Daoy (cell line): ENCODE measurements at regions not wholly inside any gene's neighbourhood (a gene's known extent, or its start where the extent isn't known, plus 50 kb on each side); places are given as distances from the start of the nearest gene placed in this dataset.
"Not testable (repeated sequence)": the region's sequence is repeated elsewhere in the genome, so short reads cannot be mapped to it uniquely, and the experiment has no call there.

ENCODE experiments used
- DNase-seq: peaks from one replicate; pipeline ENCODE4 v3.0.0-alpha.2; 2015; ENCODE audit warnings: low read depth

DNA sequence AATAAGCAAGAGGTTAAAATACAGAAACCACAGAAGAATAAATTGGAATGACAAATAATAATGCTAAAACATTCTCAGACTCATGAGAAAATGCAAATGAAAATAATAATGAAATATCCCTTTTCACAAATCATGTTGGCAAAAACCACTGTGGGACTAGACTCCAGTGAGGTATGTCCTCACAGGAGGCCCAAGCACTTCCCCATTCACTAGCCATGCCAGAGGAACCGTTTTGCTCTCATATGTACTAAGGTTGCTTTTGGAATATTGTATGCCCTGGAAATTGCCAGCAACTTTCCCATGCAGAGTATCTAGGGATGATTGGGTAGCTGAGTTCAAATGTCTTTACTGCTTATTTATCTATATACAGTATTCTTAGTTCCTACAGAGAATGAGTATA lies 106.2 kb upstream of the CHORDC1 start:
- no peak for DNase-seq

DNA sequence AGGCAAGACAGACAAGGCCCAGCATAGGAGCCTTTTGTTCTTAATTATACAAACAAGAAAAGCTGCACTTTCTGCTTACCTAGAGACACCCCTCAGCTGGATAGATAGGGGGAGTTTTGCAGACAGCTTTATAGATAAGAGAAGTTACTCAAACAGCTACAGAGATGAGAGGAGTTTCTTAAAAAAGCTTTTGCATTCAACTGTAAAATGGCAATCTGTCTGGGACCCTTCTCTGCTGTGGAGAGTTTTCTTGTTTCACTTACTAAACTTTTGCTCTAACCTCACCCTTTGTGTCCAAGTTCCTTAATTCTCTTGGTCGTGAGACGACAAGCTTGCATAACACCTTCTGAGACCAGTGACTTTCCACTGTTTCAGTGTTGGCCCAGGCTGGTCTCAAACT lies 103.8 kb upstream of the CHORDC1 start:
- DNase-seq = no peak

DNA sequence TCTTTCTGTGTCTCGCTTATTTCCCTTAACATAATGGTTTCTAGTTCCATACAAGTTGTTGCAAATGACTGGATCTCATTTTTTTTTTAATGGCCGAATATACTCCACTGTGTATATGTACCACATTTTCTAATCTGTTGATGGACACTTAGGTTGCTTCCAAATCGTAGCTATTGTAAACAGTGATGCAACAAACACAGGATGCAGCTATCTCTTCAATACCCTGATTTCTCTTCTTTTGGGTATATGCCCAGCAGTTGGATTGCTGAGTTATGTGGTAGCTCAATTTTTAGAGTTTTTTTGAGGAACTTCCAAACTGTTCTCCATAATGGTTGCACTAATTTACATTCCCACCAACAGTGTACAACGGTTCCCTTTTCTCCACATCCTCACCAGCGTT lies 100.4 kb upstream of the CHORDC1 start:
- DNase-seq = no peak

DNA sequence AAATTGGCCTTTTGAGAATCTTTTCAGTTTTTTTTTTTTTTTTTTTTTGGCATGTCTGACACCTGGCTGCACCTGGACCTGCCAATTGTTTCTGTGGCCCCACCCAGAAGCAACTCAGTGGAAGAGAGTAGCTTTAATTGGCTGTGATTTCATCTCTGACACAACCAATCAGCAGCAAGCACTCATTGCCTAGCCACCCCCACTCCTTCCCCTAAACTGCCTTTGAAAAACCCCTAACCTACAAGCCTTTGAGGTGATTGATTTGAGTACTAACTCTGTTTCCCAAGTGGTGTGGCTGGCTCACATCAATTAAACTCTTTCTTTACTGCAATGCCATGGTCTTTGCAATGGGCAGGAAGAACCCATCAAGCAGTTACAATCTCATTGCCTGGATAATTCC lies 98.2 kb upstream of the CHORDC1 start:
- no peak for DNase-seq

DNA sequence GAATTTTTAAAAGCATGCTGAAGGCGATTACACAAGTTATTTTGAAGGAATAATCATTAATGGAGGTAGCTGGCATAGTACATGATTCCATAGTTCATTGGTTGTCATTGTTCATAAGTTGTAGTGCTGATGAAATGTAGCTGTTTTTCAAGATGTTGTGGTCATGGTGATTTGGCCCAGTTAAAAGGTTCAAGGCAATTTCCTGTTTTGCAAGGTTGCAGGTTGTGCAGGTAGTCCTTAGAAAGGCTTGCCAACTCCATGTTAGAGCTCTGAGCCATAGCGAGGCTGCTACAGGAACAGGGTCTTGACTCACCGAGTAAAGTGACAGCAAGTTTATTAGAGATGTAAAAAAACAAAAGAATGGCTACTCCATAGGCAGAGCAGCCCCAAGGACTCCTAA lies 95.8 kb upstream of the CHORDC1 start:
- no peak for DNase-seq

DNA sequence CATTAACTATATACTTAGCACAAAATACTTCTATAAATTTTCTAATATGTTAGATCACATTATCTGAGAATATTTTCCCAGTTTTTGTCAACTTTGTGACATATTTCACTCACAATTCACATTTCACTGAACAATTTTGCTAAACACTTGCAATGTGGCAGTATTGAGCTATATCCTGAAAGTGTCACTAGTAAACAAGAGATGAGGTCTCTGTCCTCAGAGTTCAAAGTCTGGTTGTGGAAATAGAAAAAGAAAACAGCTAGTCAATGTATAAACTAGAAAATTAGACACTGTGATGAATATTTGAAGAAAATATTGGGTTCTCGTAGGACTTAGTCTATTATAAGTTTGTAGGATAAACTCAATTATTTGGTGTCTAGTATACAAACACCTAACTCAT lies 87.4 kb upstream of the CHORDC1 start:
- no peak for DNase-seq

DNA sequence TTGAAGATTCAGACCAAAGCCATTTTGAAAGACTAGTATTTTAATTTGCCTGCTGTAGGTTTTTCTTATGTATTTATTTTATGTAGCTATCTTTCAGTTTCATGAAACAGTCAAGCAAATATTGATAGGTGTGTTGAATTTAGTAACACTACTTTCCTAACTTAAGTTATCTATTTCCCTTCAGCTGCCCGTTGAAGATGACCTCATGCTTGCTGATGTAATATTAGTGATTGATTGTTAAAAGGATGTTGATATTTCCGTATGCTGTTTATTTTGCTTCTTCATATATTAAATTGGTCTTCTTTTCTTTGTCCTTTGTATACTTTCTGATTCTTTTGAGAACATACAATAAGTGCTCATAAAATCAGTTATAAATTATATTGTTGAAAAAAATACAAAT lies 86.8 kb upstream of the CHORDC1 start:
- no peak for DNase-seq

DNA sequence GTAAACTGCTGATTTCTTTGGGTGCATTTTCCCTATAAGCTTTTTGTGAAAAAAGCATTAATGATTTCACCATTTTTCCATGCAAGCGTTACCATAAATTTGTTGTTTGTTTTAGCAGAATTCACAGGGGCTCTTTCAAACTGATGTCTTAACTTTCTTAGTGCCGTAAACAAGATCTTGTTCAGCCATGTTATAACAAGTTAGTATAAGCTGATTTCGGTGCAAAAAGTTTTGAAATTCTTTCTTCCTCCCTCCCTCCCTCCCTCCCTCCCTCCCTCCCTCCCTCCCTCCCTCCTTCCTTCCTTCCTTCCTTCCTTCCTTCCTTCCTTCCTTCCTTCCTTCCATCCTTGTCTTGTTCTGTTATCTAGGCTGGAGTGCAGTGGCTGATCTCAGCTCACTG lies 71.7 kb upstream of the CHORDC1 start:
- no peak for DNase-seq

DNA sequence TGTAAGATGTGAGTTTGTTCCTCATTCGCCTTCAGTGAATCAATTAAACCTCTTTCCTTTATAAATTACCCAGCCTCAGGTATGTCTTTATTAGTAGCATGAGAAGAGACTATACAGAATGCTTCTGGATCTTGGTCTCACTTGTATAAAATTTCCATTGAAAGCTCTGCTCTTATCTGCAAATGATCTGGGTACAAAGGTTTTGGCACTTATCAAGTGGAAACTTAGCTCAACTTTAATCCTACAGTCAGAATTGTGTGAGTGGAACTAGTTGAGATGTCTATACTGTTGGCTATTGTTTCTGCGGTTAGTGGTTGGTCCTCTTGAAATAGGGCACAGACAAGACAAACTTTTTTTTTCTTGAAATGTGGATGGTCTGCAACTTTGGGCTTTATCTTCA lies 71.2 kb upstream of the CHORDC1 start:
- no peak for DNase-seq

DNA sequence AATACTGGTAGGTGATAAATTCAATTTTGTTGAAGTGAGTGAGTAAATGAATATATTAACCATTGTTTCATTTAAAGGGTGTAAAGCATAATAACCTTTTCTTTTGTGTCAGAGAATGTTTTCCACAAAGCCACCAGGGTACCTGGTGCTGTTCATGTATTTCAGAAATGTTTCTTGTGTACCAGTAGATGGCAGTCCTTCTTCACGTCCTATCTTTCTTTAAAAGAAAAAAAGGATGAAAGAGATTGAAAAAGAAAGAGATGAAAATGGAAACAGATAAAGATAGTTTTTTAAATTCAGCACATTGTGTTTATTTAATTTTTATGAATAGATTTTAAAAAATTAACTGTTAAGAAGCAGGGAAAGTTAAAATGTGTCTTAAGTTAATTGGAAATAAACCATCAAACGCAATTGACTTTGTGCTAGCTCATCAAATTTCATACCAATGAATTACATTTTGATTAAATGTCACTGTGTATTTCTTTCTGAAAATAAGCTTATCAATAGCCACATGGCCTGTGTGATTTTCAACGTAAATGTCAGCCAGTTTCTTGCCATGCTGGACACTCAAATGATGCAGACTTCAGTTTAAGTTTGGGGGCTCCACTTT lies 65.5 kb upstream of the CHORDC1 start:
- DNase-seq = no peak

DNA sequence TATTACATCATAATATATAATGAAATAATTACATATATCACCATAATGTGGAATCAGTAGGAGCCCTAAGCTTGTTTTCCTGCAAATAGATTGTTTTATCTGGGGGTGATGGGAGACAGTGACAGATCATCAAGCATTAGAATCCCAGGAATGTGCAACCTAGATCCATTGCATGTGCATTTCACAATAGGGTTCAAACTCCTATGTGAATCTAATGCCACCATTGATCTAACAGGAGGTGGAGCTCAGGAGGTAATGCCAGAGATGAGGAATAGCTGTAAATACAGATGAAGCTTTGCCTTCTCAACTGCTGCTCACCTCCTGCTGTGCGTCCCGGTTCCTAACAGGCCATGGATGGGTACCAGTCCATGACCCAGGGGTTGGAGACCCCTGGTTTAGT lies 63.8 kb upstream of the CHORDC1 start:
- DNase-seq = no peak

DNA sequence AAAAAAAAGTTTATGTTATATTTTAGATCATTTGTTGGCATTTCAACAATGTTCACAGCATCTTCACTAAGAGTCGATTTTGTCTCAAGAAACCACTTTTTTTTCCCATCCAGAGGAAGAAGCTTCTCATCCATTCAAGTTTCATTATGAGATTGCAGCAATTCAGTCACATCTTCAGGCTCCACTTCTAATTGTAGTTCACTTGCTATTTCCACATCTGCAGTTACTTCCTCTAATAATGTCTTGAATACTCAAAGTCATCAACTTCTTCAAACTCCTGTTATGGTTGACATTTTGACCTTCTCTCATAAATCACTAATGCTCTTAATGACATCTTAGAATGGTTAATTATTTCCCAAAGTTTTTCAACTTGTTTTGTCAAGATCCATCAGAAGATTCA lies 61.3 kb upstream of the CHORDC1 start:
- no peak for DNase-seq

DNA sequence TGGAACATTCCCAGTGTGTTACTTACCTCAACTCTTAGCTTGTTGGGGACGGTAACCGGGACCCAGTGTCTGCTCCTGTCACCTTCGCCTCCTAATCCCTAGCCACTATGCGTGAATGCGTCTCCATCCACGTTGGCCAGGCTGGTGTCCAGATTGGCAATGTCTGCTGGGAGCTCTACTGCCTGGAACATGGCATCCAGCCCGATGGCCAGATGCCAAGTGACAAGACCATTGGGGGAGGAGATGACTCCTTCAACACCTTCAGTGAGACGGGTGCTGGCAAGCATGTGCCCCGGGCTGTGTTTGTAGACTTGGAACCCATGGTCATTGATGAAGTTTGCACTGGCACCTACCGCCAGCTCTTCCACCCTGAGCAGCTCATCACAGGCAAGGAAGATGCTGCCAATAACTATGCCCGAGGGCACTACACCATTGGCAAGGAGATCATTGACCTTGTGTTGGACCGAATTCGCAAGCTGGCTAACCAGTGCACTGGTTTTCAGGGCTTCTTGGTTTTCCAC lies 59.8 kb upstream of the CHORDC1 start:
- not testable (repeated sequence) for DNase-seq

DNA sequence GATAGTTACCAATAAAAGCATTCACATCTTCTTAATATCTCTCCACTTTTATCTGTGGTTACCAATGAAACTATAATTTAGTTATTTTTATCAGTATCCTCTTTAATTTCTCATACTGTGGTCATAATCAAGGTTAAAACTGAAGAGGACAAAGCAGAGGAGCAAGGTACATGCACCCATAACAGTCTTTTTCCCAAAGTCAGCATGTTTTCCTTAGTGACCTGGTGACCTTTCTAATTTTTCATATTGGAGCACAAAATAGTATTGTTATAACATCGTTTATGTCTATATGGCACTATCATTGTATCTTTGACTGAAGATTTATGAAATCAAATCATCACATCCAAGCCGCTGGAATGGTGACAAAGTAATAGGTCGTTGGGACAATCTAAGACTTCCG lies 51.5 kb upstream of the CHORDC1 start:
- DNase-seq = no peak
